A673 (cell line): ENCODE measurements at regions not wholly inside any gene's neighbourhood (a gene's known extent, or its start where the extent isn't known, plus 50 kb on each side); places are given as distances from the start of the nearest gene placed in this dataset.

ENCODE experiments used
- BruUV-seq: library from RNA; stranded (reverse); fragments of 400-500 nt; replicated peaks from 2 replicates; lab custom pipeline; 2021; lab: Mats Ljungman, UMichigan
- CTCF ChIA-PET: fragments of 300-600 bp; sonication (Branson Sonifier 250); formaldehyde crosslinking; loops from one replicate; lab custom pipeline; 2022; ENCODE audit warnings: antibody characterized with exemption; lab: Charles Lee
- POLR2A ChIA-PET: fragments of 300-600 bp; sonication (Branson Sonifier 250); formaldehyde crosslinking; loops from one replicate; lab custom pipeline; 2022; ENCODE audit warnings: antibody characterized with exemption; ENCODE audit not compliant: low non-redundant PET; lab: Charles Lee
- DNase-seq: peaks from one replicate; pipeline ENCODE4 v3.0.0-alpha.2; 2015; ENCODE audit warnings: low spot score
- H3K27ac ChIP-seq: fragments of 200-600 bp; sonication (generic); 2 replicates; pipeline ENCODE4 v1.5.1; 2016; ENCODE audit warnings: mixed run types, low read depth, mild to moderate bottlenecking, mixed read lengths, antibody characterized with exemption, low read length; ENCODE audit not compliant: poor library complexity, severe bottlenecking
- H3K27me3 ChIP-seq: fragments of 200-600 bp; sonication (generic); replicated peaks from 2 replicates; pipeline ENCODE4 v1.6.1; 2017; ENCODE audit warnings: mixed run types, low read depth, mild to moderate bottlenecking, mixed read lengths, antibody characterized with exemption, low read length; ENCODE audit not compliant: insufficient read depth, poor library complexity
- H3K36me3 ChIP-seq: fragments of 200-600 bp; sonication (generic); 2 replicates; pipeline ENCODE4 v1.6.1; 2016; ENCODE audit warnings: mixed run types, mild to moderate bottlenecking, mixed read lengths, antibody characterized with exemption, low read length; ENCODE audit not compliant: insufficient read depth, poor library complexity, severe bottlenecking
- H3K4me1 ChIP-seq: fragments of 200-600 bp; sonication (generic); 2 replicates; pipeline ENCODE4 v1.6.1; 2017; ENCODE audit warnings: mixed run types, mild to moderate bottlenecking, mixed read lengths, antibody characterized with exemption, low read length; ENCODE audit not compliant: insufficient read depth, poor library complexity, severe bottlenecking
- H3K4me3 ChIP-seq: fragments of 200-600 bp; sonication (generic); 2 replicates; pipeline ENCODE4 v1.5.1; 2016; ENCODE audit warnings: low read depth, mixed run types, mild to moderate bottlenecking, mixed read lengths, low read length; ENCODE audit not compliant: poor library complexity, severe bottlenecking
- H3K9me3 ChIP-seq: fragments of 200-600 bp; sonication (generic); 2 replicates; pipeline ENCODE4 v1.6.1; 2016; ENCODE audit warnings: mixed run types, low read depth, mild to moderate bottlenecking, mixed read lengths, antibody characterized with exemption, low read length; ENCODE audit not compliant: poor library complexity, severe bottlenecking
- EZH2 ChIP-seq: fragments of 200-600 bp; sonication (generic); IDR thresholded peaks from 2 replicates; pipeline ENCODE4 v1.6.1; 2017; ENCODE audit warnings: borderline replicate concordance, low read depth, mild to moderate bottlenecking, mixed read lengths, antibody characterized with exemption, low read length; ENCODE audit not compliant: poor library complexity, severe bottlenecking
- intact Hi-C: fragments of 100-400 bp; cut with micrococcal nuclease; formaldehyde crosslinking; loops from one replicate; pipeline ENCODE4 v1.10.0; 2022; ENCODE audit not compliant: unreplicated experiment
- TF ChIP-seq, protein P1 (sequence below): fragments of 300-800, 200-600 bp; sonication (generic); conservative IDR thresholded peaks from 2 replicates; pipeline ENCODE4 v1.5.1; 2017; ENCODE audit warnings: low read depth, mild to moderate bottlenecking, antibody characterized with exemption, low read length, moderate library complexity, mixed read lengths

DNA sequence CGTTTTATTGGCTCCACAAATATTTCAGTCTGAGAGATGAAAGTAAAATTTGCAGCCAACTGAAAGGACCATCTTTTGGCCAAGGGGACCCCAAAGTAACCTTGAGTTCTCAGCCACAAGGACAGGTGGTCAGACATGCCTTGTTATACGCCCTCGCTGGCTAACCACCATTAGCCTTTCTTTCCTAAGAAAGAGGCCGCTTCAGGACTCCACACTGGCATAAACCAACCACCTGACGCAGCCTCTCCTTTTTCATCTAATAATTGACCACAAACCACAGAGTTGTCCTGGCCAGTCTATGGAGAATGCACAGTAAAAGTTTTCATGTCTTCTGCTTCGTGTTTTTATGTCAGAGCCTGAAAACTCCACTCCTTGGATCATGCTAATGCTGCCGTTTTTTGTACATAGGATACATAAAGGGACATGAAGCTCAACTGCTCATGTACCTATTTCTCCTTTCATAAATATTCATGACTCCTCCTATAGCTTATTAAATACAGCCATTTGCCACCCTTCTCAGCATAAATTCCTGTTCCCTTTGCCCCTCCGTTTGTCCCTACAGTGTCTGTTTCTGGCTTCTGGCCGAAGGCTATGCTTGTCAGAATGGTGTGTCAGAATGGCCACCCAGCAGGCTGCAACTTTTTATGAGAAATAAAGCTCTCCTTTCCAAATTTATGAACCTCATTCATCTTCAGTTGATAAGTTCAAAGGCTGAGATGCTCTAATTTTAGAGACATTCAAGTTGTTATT is 374.1 kb upstream of the RBMS3 start:
- Histone ChIP-seq H3K4me1 (no peaks in the 10 kb centered on the region), H3K4me3 (no peak overlapping the region), H3K27me3 (no peaks in the 10 kb centered on the region), H3K9me3 (no peaks in the 10 kb centered on the region), H3K36me3 (no peaks in the 10 kb centered on the region), H3K27ac (no peak overlapping the region)
- TF ChIP-seq EZH2, result no peak
- TF ChIP-seq, protein P1, sequence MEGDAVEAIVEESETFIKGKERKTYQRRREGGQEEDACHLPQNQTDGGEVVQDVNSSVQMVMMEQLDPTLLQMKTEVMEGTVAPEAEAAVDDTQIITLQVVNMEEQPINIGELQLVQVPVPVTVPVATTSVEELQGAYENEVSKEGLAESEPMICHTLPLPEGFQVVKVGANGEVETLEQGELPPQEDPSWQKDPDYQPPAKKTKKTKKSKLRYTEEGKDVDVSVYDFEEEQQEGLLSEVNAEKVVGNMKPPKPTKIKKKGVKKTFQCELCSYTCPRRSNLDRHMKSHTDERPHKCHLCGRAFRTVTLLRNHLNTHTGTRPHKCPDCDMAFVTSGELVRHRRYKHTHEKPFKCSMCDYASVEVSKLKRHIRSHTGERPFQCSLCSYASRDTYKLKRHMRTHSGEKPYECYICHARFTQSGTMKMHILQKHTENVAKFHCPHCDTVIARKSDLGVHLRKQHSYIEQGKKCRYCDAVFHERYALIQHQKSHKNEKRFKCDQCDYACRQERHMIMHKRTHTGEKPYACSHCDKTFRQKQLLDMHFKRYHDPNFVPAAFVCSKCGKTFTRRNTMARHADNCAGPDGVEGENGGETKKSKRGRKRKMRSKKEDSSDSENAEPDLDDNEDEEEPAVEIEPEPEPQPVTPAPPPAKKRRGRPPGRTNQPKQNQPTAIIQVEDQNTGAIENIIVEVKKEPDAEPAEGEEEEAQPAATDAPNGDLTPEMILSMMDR, result no peak
- ChIA-PET CTCF (no interaction called here), POLR2A (interaction anchor here (0.5 kb wide), 1 partner anchor 611 kb away, joined by 12 read pairs; no protein-coding TSS in a partner anchor)
- no TSS peak for BruUV-seq
- DNase-seq, result no peak
- intact Hi-C loops, result no loop called here

DNA sequence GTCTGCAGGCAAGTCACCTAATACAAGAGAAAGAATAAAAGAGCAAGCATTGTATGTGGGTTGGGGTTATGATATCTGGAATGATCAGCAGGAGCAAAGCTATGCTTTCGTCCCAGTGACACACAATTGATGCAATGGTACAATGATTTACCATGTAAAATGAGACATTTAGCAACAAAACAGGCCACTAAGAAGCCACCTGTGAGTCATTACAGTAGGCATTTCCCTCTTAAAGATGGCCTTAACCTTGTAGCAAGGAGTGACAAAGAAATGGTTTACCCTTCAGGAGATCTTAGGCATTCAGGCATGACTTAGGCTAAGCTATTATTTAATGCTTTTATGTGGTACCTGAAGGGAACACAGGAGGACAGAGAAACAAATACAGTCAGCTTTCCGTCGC is 373.3 kb upstream of the RBMS3 start:
- CTCF ChIA-PET, result no interaction called here

DNA sequence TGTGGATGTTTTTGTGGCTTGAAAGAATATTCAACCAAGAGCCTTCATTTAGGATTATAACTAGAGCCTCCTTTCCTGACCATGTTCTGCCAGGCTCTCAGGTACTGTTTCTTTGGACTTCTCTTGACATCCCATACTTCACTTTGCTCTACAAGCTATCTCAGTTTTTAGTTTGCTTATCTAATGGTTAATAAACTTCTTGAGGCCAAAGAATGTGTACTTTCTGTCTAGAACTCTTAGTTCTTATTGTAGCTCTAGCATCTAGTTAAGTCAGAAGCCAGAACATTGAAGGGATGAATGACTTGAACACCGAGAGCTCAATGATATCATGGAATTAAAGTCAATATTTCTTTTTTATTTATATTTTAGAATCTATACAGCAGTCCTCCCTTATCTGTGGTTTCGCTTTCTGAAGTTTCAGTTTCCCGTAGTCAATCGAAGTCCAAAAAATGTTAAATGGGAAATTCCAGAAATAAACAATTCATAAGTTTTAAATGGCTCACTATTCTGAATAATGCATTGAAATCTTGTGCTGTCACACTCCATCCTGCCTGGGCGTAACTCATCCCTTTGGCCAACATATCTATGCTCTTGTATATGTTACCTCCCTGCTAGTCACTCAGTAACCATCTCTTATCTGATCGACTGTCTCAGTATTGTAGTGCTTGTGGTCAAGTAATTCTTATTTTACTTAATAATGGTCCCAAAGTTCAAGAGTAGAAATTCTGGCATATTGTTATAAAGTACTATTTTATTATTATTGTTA is 368.6 kb upstream of the RBMS3 start:
- POLR2A ChIA-PET, result no interaction called here
- intact Hi-C loops, result no loop called here

More for the DNA sequence above, 373.3 kb upstream of the RBMS3 start:
- no peak overlapping the region for H3K4me3 ChIP-seq
- no TSS peak for BruUV-seq
- POLR2A ChIA-PET, result no interaction called here
- TF ChIP-seq, protein P1, result no peak
- TF ChIP-seq EZH2, result no peak
- no peak for DNase-seq
- H3K27me3 ChIP-seq, result no peaks in the 10 kb centered on the region
- intact Hi-C loops, result no loop called here
- no peaks in the 10 kb centered on the region for H3K36me3 ChIP-seq
- H3K27ac ChIP-seq, result no peak overlapping the region
- no peaks in the 10 kb centered on the region for H3K4me1 ChIP-seq
- no peaks in the 10 kb centered on the region for H3K9me3 ChIP-seq

More for the DNA sequence above, 368.6 kb upstream of the RBMS3 start:
- Histone ChIP-seq H3K27me3 (no peaks in the 10 kb centered on the region), H3K27ac (no peak overlapping the region), H3K9me3 (no peaks in the 10 kb centered on the region), H3K36me3 (no peaks in the 10 kb centered on the region), H3K4me1 (peaks cover 12% of the 10 kb centered on the region), H3K4me3 (no peak overlapping the region)
- CTCF ChIA-PET, result no interaction called here
- no peak for DNase-seq
- TF ChIP-seq, protein P1, result no peak
- no peak for TF ChIP-seq EZH2
- no TSS peak for BruUV-seq
